SKM-1 (cell line): ENCODE measurements at regions not wholly inside any gene's neighbourhood (a gene's known extent, or its start where the extent isn't known, plus 50 kb on each side); places are given as distances from the start of the nearest gene placed in this dataset.
"Not testable (repeated sequence)": the region's sequence is repeated elsewhere in the genome, so short reads cannot be mapped to it uniquely, and the experiment has no call there.

Experiments used
- DNase-seq: peaks from one replicate; lab custom pipeline; 2025; ENCODE audit not compliant: unreplicated experiment; lab: John Stamatoyannopoulos, UW

DNA sequence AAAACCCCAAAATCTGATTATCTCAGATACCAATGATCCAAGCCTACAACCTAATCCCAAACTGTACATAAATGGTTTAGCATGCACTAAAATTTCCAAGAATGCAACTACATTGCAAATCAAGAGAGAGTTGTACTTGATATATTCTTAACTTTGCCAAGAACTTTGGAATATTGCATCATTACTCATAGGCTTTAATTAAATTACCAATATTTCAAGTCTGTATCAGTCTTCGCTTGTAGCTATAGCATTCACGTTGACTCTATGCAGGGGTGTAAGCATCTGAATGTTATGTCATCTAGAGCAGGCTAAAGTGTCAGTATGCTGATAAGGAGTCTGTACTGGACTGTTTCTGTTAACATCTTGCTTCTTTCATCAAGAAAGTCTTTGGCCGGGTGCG is 56.3 kb downstream of the FOXI3 start:
- DNase-seq, result no peak

DNA sequence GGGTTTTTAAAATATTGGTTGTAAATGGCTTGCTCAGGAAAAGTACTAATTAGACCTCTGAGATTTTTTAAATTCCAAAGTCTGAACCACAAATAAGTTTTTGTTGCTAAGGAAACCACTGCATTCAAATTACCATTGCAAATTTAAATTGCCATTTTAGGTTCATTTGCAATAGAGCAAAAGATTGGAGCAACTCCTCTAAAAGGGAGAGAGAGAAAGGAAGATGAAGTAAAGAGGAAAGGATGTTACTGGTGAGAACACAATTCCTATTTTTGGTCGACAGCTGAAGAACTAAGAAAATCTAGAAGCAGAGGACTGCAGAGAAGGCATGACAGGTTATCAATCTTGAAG is 74.9 kb downstream of the FOXI3 start:
- no peak for DNase-seq

DNA sequence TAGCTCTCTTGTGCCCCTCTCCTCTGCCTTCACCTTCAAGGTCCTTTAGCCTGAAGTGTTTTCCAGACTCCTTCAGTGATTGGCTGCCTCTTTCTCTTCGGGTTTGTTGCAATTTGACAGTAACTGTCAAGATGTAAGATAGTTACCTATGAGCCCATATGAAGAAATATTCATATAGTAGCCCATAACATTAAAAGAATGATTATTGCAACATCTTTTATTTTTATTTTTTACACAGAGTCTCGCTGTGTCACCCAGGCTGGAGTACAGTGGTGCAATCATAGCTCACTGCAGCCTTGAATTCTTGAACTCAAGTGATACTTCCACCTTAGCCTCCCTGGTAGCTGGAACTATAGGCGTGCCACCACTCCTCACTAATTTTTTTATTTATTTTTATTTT is 80.5 kb downstream of the FOXI3 start:
- DNase-seq, result no peak

DNA sequence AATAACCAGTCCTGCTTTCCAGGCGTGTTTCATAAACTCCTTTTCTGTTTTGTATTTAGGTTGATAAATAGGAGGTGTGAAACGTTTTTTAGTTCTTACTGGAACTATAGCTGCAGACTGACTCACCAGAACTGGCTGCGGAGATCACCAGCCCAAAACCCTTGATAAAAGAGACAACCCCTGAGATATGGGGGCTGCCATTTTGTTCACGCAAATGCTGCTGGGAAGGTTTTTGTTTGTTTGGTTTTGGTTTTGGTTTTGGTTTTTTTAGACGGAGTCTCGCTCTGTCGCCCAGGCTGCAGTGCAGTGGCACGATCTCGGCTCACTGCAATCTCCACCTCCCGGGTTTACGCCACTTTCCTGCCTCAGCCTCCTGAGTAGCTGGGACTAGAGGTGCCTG is 87.1 kb downstream of the FOXI3 start:
- DNase-seq, result not testable (repeated sequence)

DNA sequence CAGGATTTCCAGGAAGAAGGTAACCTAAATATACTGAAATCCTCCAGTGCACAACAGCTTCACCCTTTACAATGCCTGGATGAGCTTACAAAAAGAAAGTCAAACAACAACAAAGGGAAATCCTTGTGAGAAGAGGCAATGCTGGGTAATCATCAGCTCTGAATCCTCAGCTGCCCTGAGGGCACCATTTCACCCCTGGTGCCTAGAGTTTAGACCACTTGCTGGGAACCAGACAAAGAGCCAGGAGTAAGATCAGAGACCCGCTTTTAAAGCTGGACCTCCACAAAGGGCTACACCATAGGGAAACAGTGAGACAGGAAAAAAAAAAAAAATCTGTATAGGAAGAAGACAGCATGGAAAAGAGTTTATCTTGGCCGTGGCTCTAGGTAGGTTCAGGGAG is 97.0 kb downstream of the FOXI3 start:
- no peak for DNase-seq

DNA sequence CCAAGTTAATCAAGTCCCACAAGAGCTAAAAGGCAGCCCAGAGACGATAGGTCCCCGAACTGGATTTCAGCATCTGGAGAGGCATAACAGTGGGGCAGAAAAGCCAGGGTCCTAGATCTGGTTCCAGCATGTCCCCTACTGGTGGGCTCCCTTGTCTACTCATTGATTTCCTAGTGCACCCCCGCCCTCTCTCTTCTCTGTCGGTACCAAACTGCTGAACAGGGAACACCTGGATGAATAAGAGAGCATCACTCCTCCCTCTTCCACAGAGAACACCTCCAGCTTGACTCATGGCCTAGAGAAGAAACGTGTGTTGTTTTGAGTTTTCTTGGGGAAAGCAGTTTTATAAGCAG is 101.3 kb downstream of the FOXI3 start:
- no peak for DNase-seq

DNA sequence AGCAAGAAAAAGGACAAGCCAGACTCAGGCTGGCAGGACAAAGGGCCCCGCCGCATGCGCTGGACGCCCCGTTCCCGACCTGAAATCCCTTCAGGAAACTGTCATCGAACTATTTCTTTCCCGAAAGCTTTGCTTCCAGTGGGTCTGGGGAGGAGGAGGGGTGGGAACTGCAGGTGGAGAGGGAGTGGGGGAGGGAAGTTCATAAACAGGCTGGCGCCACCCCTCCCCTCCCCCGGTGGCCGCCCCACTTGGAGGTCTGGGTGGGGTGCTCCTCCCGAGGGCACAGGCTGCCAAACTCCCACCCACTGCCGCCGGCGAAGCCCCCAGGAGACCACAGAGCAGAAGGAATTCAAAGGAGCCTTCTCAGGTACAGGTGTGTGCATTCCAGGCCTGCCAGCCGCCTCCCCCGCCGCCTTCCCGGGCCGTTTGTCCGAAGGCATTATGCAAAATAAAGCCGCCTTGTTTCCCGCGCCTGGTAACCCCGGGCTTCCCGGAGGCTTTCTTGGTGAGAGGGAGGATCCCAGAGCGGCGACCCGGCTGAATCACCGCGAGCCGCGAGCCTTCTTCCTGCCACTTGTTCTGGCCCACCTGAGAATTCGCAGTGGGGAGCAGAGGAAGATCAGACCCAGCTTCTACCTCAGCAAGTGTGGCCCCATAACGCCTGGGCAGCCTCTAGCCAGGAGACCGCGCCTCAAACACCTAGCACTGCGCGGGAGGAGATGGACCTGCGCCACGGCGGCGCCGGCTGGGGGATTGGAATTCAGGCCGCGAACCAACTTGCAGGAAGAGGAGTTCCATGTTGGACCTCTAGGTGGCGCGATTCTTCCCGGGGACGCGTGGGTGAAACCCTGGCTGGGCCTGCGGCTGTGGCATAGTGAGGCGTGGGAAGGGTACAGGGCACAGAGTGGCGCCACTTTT is 101.9 kb downstream of the FOXI3 start:
- DNase-seq, result peak; percentile 65

DNA sequence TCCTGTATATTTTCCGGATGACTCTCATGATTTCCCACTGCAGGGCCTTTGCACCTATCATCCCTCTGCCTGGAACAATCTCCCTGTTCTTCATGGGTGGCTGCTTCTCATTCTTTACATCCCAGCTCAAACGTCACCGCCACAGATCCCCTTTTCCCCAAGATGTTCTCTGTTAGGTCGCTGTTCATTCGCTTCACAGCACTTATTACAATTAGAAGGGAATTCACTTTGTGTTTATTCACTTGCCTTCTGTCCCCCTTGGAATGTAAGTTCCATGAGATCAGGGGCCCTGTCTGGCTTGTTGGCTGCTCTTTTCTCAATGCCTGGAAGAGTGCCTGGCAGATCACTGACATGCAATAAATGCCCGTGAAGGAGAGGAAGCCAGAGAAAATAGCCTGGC is 106.7 kb downstream of the FOXI3 start:
- DNase-seq, result no peak

DNA sequence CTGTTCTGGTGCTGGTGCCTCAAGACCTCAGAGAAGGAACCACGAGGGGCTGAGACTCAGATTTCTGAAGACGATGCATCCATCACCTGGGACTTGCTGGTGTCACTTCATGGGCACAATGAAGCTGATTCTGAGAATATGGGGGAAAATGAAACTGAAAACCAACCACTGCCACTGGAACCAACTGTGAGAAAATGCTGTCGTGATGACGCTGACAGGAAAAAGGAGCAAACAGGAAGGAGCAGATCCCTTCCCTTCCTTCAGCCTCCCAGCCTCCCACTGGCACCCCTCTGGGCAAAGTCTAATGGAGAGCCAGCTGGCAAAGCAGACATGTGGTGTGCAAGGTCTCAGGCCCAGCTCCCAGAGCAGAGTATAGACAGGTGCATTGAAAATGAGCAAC is 109.7 kb downstream of the FOXI3 start:
- DNase-seq, result no peak

DNA sequence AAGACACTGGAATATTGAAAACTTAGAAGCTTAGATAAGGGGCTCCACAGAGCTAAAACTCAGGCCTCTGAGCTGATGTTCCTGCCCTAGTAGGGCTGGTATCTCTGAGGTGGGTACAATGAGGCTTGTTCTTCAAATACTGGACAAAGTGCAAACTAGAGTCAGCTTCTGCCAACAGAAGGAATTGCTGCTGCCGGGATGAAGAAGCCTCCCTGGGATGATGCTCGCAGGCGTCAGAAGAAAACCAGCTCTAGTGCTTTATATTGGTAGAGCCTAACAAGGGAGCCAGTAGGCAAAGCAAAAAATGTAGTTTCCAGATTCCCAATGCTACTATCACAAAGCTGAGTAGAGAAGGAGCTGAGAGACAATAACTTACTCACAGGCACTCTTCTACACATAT is 118.1 kb downstream of the FOXI3 start:
- no peak for DNase-seq

DNA sequence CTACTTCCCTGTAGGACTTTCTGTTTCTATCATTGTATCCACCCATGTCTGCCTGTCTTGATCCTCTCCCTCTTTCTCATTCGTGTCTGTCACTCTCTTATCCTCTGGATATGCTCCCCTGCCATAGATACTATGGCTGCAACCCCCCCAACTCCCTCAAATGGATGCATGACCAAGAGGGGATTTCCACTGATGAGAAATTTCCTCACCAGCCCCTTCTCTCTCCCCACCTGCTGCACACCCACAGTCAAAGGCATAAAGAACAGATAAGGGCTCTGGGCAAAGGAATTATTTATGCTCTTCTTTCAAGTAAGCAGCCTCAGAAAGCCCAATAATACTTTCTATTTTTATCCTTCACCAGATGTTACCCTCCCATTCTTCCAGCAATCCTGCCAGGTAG is 121.3 kb downstream of the FOXI3 start:
- no peak for DNase-seq

DNA sequence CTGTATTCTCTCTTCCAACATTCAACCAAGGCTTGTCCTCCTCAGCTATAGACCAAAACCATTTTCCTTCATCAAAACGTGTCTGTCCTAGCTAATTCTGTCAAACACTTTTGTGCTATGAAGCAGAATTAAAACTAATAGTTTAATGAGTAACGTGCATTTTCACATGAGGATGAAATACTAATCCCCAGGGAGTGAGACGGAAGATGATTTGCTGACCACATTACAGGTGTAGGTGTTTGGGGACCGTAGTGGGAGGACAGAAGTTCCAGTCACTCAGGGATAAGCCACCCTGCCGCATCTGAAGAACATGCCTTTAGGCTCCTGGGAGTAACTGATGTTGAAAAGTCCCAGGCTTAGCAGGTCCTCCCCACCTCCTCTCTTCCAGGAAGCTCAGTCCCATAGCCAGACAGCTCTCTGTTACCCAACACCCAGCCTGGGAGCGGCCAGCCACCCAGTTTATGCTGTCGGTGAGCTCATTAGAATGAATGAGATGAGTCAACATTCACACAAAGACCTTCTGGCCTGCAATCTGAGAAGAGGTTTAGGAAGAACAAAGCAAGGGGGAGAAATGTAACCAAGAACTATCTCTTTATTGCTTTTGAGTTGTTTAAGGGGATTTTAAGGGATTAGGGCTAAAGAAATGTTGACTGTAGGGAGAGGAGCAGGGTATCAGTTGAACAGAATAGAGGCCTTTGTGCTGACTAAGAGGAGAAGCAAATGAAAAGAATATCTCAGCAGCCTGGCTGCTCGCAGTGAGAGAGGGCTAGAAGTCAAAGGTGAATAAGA is 122.5 kb downstream of the FOXI3 start:
- no peak for DNase-seq

DNA sequence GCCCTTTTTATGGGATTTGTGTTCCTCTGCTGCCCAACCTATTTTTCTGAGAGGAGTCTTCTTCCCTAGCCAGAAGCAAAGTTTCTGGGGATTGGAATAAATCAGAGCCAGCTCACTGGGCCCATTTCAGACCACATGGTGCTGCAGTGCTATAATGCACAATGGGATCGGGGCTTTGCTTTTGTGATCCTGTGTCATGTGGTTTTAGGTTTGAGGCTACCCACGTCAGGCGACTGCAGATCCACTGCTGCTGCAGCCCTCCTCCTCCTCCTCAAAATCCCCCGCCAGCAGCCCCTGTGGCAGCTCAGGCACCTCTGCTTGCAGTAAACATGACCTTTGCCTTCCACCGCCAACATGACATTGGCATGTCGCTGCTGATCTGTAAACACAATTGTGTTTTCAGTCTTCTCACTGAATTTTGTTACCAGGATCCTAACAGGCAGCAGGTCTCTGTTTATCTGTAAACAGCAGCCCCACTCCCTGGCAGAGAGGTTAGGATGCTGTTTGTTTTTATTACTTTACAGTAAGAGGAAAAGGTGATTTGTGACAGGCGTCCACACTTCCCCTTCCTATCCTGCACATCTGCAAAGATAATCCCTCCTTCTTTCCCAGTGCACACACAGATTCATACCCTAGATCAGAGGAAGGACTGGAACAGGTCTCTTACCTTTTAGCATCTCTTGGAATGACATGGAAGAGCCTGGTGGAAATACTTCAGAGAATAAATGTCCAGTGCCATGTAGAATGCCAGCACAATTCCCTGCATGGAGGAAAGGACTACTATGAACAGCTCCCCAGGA is 130.8 kb downstream of the FOXI3 start:
- no peak for DNase-seq

DNA sequence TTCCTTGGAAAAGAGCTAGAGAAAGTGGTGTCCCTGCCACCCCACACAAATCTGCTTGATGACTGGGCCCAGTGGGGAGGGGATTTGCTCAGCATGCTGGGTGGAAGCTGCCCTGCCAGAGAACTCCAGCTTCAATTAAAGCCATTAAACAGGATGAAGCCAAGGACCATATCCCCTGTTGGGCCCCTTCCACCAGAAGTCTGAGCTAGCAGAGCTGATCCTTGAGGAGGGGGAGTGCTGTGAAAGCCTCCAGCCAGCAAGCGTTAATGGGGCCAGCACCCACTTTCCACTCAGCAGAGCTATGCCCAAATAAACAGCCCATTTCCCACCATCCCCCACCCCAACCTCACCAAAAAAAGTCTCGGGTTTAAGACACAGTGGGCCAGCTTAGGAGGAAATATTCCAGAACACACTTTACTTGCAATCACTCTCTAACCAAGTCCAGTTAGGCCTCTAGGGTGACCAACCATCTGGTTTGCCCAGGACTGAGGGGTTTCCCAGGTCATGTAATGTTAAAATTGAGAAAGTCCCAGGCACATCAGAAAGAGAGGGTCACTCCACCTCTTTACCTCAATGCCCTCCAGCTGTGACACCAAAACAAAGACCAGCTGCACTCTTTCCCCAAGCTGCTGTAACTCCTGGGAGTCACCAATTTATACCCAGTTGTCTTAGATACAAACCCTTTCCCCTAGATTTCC is 132.3 kb downstream of the FOXI3 start:
- no peak for DNase-seq

DNA sequence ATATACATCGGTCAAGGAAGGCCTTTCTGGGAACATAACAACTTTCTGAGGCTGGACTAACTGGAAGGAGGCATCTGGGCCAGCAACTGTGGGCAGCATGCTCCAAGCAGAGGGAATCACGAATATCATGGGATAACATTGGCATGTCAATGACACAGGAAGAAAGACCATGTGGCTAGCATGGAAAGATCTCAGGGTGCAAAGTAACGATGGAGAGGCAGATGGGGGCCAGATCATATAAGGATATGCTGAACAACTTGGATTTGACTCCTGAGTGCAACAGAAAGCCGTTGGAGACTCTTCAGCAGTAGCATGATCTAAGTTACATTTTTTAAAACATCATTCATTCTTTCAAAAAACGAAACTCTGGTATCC is 133.6 kb downstream of the FOXI3 start:
- no peak for DNase-seq

DNA sequence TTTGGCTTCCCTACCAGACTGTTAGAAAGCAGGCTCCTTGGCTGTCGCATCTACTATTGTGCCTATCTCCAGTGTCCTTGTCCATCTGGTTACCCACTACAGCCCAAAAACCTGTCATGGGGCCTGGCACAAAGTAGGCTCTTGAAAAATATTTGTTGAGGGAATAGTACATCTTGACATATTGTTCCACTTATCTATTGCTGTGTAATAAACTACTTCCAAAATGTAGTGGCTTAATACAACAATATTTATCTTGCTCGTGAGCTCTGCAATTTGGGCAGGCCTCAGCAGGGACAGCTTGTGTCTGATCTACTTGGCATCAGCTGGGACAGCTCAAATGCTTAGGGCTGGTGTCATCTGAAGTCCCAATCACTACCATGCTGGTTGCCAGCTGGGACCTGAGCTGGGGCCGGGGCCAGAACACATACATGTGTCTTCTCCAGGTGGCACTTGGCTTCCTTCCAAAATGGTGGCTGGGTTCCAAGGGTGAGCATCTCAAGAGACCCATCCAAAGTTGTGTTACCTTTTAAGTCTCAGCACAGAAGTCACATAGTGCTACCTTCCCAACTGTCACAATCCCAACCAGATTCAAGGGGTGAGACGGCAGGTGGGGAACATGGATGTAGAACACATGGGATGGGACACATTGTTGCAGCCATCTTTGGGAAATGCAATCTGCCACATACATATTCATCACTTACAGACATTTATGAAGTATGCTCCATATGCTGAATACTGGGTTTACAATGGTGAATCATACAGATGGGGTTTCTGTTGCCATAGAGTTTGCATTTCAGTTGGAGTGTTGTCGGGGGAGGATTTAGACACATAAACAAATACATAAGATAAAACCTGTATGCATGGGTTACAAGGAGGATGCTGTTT is 134.2 kb downstream of the FOXI3 start:
- no peak for DNase-seq

DNA sequence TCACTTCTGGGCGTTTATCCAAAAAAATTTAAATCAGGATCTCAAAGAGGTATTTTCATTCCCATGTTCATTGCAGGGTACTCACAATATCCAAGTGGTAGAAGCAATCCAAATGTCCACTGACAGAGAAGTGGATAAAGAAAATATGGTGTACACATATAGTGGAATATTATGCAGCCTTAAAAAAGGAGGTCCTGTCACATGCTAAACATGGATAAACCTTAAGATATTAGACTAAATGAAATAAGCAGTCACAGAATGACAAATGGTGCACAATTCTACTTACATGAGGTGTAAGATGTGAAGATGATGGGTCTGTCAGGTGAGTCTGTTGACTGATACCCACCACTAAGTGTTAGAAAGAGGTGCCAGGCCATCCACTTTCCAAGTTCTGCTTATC is 140.6 kb downstream of the THNSL2 start:
- no peak for DNase-seq

DNA sequence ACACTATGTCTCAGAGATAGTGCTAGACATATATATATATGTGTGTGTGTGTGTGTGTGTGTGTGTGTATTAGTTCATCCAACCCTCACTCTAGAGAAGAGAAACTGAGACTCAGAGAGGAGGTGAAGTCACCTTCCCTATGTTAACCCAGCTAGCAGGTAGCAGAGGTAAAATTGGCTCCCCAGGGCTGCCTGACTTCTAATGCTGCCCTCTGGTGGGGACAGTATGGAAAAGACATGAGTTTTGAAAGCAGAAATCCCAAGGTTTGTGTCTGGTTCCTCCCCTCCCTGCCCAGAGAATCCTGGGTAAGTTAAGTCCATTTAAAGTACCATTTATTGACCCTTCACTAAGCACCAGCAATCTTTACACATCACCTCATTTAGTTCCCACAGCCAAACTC is 137.7 kb downstream of the THNSL2 start:
- peak; percentile 74 for DNase-seq

DNA sequence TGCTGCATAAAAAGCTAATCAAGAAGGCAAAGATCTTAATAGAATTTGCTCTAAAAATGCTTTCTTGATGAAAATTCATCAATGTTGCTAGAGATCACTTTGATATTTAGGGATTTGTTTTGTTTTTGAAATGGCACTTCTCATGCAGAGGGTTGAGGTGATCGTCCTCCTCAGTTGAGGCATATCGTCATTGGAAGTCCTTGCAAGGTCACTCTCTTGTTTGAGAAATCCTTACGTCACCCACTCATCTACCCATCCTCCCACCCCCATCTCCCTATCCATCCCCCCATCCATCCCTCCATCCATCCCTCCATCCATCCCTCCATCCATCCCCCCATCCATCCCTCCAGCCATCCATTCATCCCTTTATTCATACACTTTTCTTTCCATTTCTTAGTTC is 133.7 kb downstream of the THNSL2 start:
- no peak for DNase-seq

DNA sequence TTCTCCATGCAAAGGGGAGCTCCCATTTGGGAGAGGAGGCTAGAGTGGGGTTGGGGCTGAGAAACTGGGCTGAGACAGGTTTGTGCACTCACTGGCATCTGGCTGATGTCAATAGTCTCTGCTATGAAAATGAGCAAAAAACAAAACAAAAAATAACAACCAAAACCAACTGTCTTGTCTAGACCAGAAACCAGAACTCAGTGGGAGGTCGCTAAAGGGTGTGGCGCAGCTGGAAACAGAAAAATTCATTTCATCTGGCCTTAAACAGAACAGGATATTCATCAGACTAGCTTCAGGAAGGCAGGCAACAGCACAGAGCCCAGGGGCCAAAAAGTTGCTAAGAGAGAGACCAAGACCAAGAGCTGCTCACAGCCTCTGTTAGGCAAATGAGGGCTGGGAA is 126.1 kb downstream of the THNSL2 start:
- DNase-seq, result no peak
